Type B pancreatic cell (in vitro differentiated cells): ENCODE measurements at regions not wholly inside any gene's neighbourhood (a gene's known extent, or its start where the extent isn't known, plus 50 kb on each side); places are given as distances from the start of the nearest gene placed in this dataset.

Experiments used
- DNase-seq: peaks from one replicate; pipeline ENCODE4 v3.0.0; 2021; ENCODE audit warnings: mixed read lengths; ENCODE audit not compliant: unreplicated experiment; ENCODE audit errors: extremely low spot score
- H3K27ac Mint-ChIP-seq: 2 replicates; pipeline ENCODE4 v1.8.0; 2021; ENCODE audit warnings: mild to moderate bottlenecking, mixed read lengths
- H3K27me3 Mint-ChIP-seq: 2 replicates; pipeline ENCODE4 v1.8.0; 2021; ENCODE audit warnings: mixed read lengths
- H3K36me3 Mint-ChIP-seq: 2 replicates; pipeline ENCODE4 v1.8.0; 2021; ENCODE audit warnings: mixed read lengths
- H3K4me1 Mint-ChIP-seq: one replicate; pipeline ENCODE4 v1.8.0; 2021; ENCODE audit warnings: mixed read lengths; ENCODE audit not compliant: unreplicated experiment
- H3K4me3 Mint-ChIP-seq: 2 replicates; pipeline ENCODE4 v1.8.0; 2021; ENCODE audit warnings: mild to moderate bottlenecking, mixed read lengths
- H3K9me3 Mint-ChIP-seq: 2 replicates; pipeline ENCODE4 v1.8.0; 2021; ENCODE audit warnings: mixed read lengths
- CTCF ChIP-seq: fragments of 200-600 bp; sonication (generic); conservative IDR thresholded peaks from 2 replicates; pipeline ENCODE4 v1.5.0; 2021; ENCODE audit warnings: antibody characterized with exemption, mild to moderate bottlenecking

DNA sequence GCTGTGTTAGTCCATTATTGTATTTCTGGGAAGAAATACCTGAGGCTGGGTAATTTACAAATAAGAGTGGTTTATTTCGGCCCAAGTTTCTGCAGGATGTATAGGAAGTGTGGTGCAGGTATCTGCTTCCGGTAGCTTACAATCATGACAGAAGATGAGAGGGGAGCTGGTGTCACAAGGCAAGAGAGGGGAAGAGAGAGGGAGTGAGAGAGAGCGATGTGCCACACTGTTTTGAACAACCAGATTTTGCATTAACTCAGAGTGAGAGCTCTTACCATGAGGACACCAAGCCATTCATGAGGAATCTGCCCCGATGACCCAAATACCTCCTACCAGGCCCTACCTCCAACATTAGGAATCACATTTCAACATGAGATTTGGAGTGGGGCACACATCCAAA is 627.6 kb upstream of the FRG1 start:
- H3K27me3 Mint-ChIP-seq, result no peaks in the 10 kb centered on the region
- peaks cover 3% of the 10 kb centered on the region for H3K36me3 Mint-ChIP-seq
- H3K27ac Mint-ChIP-seq, result no peak overlapping the region
- no peaks in the 10 kb centered on the region for H3K4me1 Mint-ChIP-seq
- DNase-seq, result no peak
- TF ChIP-seq CTCF, result no peak
- H3K4me3 Mint-ChIP-seq, result no peak overlapping the region
- H3K9me3 Mint-ChIP-seq, result peaks cover 10% of the 10 kb centered on the region

DNA sequence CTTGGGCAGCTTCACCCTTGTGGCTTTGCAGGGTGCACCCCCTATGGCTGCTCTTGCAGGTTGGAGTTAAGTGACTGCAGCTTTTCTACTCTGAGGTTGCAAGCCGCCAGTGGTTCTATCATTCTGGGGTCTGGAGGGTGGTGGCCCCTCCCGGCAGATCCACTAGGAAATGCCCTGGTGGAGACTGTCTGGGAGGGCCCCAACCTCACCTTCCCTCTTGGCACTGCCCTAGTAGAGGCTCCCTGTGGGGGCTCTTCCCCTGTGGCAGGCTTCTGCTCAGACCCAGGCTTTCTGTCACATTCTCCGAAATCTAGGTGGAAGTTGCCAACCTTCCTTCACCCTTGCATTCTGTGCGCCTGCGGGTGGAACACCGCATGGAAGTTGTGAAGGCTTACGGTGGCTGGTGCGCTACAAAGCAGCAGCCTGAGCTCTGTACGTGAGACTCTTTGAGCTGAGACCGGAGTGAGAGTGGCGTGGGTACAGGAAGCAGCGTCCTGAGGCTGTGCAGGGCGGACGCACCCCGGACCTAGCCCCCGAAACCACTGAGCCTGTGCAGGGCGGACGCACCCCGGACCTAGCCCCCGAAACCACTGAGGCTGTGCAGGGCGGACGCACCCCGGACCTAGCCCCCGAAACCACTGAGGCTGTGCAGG is 626.7 kb upstream of the FRG1 start:
- H3K27ac Mint-ChIP-seq, result no peak overlapping the region
- H3K9me3 Mint-ChIP-seq, result peaks cover 14% of the 10 kb centered on the region
- DNase-seq, result no peak
- no peaks in the 10 kb centered on the region for H3K27me3 Mint-ChIP-seq
- no peak overlapping the region for H3K4me3 Mint-ChIP-seq
- no peaks in the 10 kb centered on the region for H3K4me1 Mint-ChIP-seq
- peaks cover 3% of the 10 kb centered on the region for H3K36me3 Mint-ChIP-seq
- TF ChIP-seq CTCF, result no peak

- TF ChIP-seq CTCF, result no peak
- DNase-seq, result no peak
- no peak overlapping the region for H3K4me3 Mint-ChIP-seq
- no peaks in the 10 kb centered on the region for H3K36me3 Mint-ChIP-seq
- no peaks in the 10 kb centered on the region for H3K27me3 Mint-ChIP-seq
- H3K27ac Mint-ChIP-seq, result no peak overlapping the region
- peaks cover 7% of the 10 kb centered on the region for H3K9me3 Mint-ChIP-seq
- no peaks in the 10 kb centered on the region for H3K4me1 Mint-ChIP-seq
Measured at GRCh38 chr4:189322426-189322825, 618.2 kb upstream of the FRG1 start.

DNA sequence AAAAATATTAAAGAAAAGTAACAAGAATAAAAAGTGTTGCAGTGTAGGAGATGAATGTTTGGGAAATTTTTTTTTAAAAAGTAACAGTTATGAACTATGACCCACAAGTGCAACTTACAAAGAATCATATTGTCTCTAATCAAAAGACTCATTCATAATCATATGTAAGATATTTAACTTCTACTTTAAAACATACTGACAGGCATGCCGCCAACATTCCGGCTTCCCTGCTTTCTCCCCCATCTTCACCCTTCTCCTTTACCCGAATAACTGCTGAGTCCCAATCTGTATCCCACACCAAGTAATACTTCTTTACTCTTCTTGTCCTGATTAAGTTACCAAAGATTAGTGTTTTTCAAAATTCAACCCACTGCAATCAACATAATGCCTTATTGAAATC is 598.8 kb upstream of the FRG1 start:
- TF ChIP-seq CTCF, result no peak
- Mint-ChIP-seq H3K27ac (no peak overlapping the region), H3K27me3 (no peaks in the 10 kb centered on the region), H3K4me1 (no peaks in the 10 kb centered on the region), H3K36me3 (no peaks in the 10 kb centered on the region), H3K4me3 (no peak overlapping the region), H3K9me3 (peaks cover 5% of the 10 kb centered on the region)
- DNase-seq, result no peak

GRCh38 chr4:189355590-189355989 is 585.1 kb upstream of the FRG1 start:
- H3K27me3 Mint-ChIP-seq, result no peaks in the 10 kb centered on the region
- H3K27ac Mint-ChIP-seq, result no peak overlapping the region
- H3K4me1 Mint-ChIP-seq, result no peaks in the 10 kb centered on the region
- no peak for TF ChIP-seq CTCF
- no peak for DNase-seq
- H3K36me3 Mint-ChIP-seq, result no peaks in the 10 kb centered on the region
- H3K9me3 Mint-ChIP-seq, result peaks cover 4% of the 10 kb centered on the region
- no peak overlapping the region for H3K4me3 Mint-ChIP-seq

- no peak overlapping the region for H3K27ac Mint-ChIP-seq
- peaks cover 10% of the 10 kb centered on the region for H3K9me3 Mint-ChIP-seq
- no peaks in the 10 kb centered on the region for H3K4me1 Mint-ChIP-seq
- DNase-seq, result no peak
- TF ChIP-seq CTCF, result no peak
- no peak overlapping the region for H3K4me3 Mint-ChIP-seq
- no peaks in the 10 kb centered on the region for H3K36me3 Mint-ChIP-seq
- H3K27me3 Mint-ChIP-seq, result no peaks in the 10 kb centered on the region
Measured at GRCh38 chr4:189362364-189362763, 578.3 kb upstream of the FRG1 start.
